ENCODE measurements at regions not wholly inside any gene's neighbourhood (a gene's known extent, or its start where the extent isn't known, plus 50 kb on each side); places are given as distances from the start of the nearest gene placed in this dataset.
"Not testable (repeated sequence)": the region's sequence is repeated elsewhere in the genome, so short reads cannot be mapped to it uniquely, and the experiment has no call there.

DNA sequence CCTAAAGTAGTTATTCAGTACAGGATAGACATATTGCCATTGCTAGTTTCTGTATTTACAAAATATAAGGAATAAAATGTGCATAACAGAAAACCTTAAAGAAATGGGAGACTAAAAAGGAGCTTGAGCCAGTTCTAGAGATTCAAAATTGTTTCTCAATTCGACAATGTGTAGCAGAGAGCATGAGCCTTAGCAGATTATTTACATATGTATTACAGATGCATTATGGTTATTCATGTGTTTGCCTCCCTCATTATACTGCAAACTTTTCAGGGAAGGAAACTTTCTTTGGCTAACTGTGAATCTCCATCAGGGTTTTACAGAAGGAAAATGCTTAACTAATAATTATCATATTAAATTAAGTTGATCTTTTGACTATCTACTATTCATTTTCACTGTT is 854.4 kb upstream of the SLC39A10 start:
- no peak for TF ChIP-seq EZH2 (IDR thresholded peaks at IDR 0.05; ENCODE audit: insufficient read depth, low read length)
- TF ChIP-seq, protein P1, sequence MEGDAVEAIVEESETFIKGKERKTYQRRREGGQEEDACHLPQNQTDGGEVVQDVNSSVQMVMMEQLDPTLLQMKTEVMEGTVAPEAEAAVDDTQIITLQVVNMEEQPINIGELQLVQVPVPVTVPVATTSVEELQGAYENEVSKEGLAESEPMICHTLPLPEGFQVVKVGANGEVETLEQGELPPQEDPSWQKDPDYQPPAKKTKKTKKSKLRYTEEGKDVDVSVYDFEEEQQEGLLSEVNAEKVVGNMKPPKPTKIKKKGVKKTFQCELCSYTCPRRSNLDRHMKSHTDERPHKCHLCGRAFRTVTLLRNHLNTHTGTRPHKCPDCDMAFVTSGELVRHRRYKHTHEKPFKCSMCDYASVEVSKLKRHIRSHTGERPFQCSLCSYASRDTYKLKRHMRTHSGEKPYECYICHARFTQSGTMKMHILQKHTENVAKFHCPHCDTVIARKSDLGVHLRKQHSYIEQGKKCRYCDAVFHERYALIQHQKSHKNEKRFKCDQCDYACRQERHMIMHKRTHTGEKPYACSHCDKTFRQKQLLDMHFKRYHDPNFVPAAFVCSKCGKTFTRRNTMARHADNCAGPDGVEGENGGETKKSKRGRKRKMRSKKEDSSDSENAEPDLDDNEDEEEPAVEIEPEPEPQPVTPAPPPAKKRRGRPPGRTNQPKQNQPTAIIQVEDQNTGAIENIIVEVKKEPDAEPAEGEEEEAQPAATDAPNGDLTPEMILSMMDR (IDR thresholded peaks at IDR 0.05; ENCODE audit: insufficient read depth, low read depth, low read length), result no peak
- Histone ChIP-seq H3K4me3 (ENCODE audit: insufficient read depth, low read depth, low read length) (no peak overlapping the region), H3K36me3 (ENCODE audit: insufficient read depth, low read length) (no peaks in the 10 kb centered on the region), H3K27me3 (ENCODE audit: insufficient read depth, low read length) (no peaks in the 10 kb centered on the region), H2AFZ (ENCODE audit: low read depth, low read length) (no peak overlapping the region), H3K27ac (ENCODE audit: low read depth, low read length) (no peak overlapping the region), H3K4me2 (ENCODE audit: low read length) (no peak overlapping the region), H3K9me3 (ENCODE audit: insufficient read depth, low read depth, low read length) (no peaks in the 10 kb centered on the region), H4K20me1 (ENCODE audit: insufficient read depth, low read length) (no peaks in the 10 kb centered on the region), H3K79me2 (ENCODE audit: insufficient read depth, low read length) (no peaks in the 10 kb centered on the region), H3K4me1 (ENCODE audit: insufficient read depth, low read length) (no peaks in the 10 kb centered on the region), H3K9ac (ENCODE audit: low read length) (no peak overlapping the region)
- no peak for DNase-seq (ENCODE audit: low read depth)
- FAIRE-seq, result no peak
- H3K9me3 Mint-ChIP-seq (ENCODE audit: unreplicated experiment), result peaks cover 2% of the 10 kb centered on the region
- H3K4me1 Mint-ChIP-seq (ENCODE audit: low read depth, unreplicated experiment), result no peaks in the 10 kb centered on the region
- no peaks in the 10 kb centered on the region for H3K36me3 Mint-ChIP-seq (ENCODE audit: low read depth, unreplicated experiment)
- no peak overlapping the region for H3K4me3 Mint-ChIP-seq (ENCODE audit: unreplicated experiment)
- no peaks in the 10 kb centered on the region for H3K27me3 Mint-ChIP-seq (ENCODE audit: low read depth, unreplicated experiment)
- no peak overlapping the region for H3K27ac Mint-ChIP-seq (ENCODE audit: unreplicated experiment)

GRCh38 chr2:194787071-194787470 is 870.0 kb upstream of the SLC39A10 start:
- FAIRE-seq; H3K36me3 ChIP-seq (ENCODE audit: insufficient read depth, low read length); H3K4me2 ChIP-seq (ENCODE audit: low read length); DNase-seq (ENCODE audit: low read depth); H3K4me3 Mint-ChIP-seq (ENCODE audit: unreplicated experiment); H3K27ac ChIP-seq (ENCODE audit: low read depth, low read length); H3K4me1 Mint-ChIP-seq (ENCODE audit: low read depth, unreplicated experiment); H3K27me3 Mint-ChIP-seq (ENCODE audit: low read depth, unreplicated experiment); H3K36me3 Mint-ChIP-seq (ENCODE audit: low read depth, unreplicated experiment); H3K9me3 ChIP-seq (ENCODE audit: insufficient read depth, low read depth, low read length); H3K9ac ChIP-seq (ENCODE audit: low read length); H4K20me1 ChIP-seq (ENCODE audit: insufficient read depth, low read length); H3K27ac Mint-ChIP-seq (ENCODE audit: unreplicated experiment); H2AFZ ChIP-seq (ENCODE audit: low read depth, low read length); H3K79me2 ChIP-seq (ENCODE audit: insufficient read depth, low read length); H3K4me1 ChIP-seq (ENCODE audit: insufficient read depth, low read length); H3K27me3 ChIP-seq (ENCODE audit: insufficient read depth, low read length); H3K9me3 Mint-ChIP-seq (ENCODE audit: unreplicated experiment); H3K4me3 ChIP-seq (ENCODE audit: insufficient read depth, low read depth, low read length): not testable (repeated sequence)

- not testable (repeated sequence) for H3K4me3 ChIP-seq (ENCODE audit: insufficient read depth, low read depth, low read length); H4K20me1 ChIP-seq (ENCODE audit: insufficient read depth, low read length)
Measured at GRCh38 chr2:194771394-194771793, 885.6 kb upstream of the SLC39A10 start.

DNA sequence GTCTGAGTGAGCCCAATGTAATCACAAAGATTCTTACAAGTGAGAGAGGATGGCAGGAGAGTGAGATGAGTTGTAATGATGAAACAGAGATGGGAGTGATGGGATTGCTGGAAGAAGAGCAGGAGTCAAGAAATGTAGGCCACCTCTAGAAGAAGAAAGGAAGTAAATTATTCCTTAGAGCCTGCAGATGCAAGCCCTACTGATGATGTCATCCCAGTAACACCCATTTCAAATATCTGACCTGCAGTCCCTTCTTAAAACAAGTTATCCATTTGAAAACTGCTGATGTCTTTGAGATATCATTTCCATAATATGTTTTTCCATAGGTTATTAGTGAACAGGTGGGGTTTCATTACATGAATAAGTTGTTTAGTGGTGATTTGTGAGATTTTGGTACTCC is 888.0 kb upstream of the SLC39A10 start:
- Mint-ChIP-seq H3K4me1 (ENCODE audit: low read depth, unreplicated experiment) (no peaks in the 10 kb centered on the region), H3K27ac (ENCODE audit: unreplicated experiment) (no peak overlapping the region), H3K36me3 (ENCODE audit: low read depth, unreplicated experiment) (no peaks in the 10 kb centered on the region), H3K27me3 (ENCODE audit: low read depth, unreplicated experiment) (peaks cover 3% of the 10 kb centered on the region), H3K9me3 (ENCODE audit: unreplicated experiment) (peaks cover 4% of the 10 kb centered on the region), H3K4me3 (ENCODE audit: unreplicated experiment) (no peak overlapping the region)
- no peak for FAIRE-seq
- Histone ChIP-seq H3K27ac (ENCODE audit: low read depth, low read length) (no peak overlapping the region), H3K36me3 (ENCODE audit: insufficient read depth, low read length) (no peaks in the 10 kb centered on the region), H3K79me2 (ENCODE audit: insufficient read depth, low read length) (no peaks in the 10 kb centered on the region), H3K4me3 (ENCODE audit: insufficient read depth, low read depth, low read length) (no peak overlapping the region), H3K9ac (ENCODE audit: low read length) (no peak overlapping the region), H3K4me2 (ENCODE audit: low read length) (no peak overlapping the region), H3K4me1 (ENCODE audit: insufficient read depth, low read length) (no peaks in the 10 kb centered on the region), H3K27me3 (ENCODE audit: insufficient read depth, low read length) (no peaks in the 10 kb centered on the region), H3K9me3 (ENCODE audit: insufficient read depth, low read depth, low read length) (no peaks in the 10 kb centered on the region), H4K20me1 (ENCODE audit: insufficient read depth, low read length) (no peaks in the 10 kb centered on the region), H2AFZ (ENCODE audit: low read depth, low read length) (no peak overlapping the region)
- DNase-seq (ENCODE audit: low read depth), result no peak
- TF ChIP-seq, protein P1 (IDR thresholded peaks at IDR 0.05; ENCODE audit: insufficient read depth, low read depth, low read length), result no peak
- TF ChIP-seq EZH2 (IDR thresholded peaks at IDR 0.05; ENCODE audit: insufficient read depth, low read length), result no peak

More at GRCh38 chr2:194771394-194771793, 885.6 kb upstream of the SLC39A10 start:
- not testable (repeated sequence) for H3K79me2 ChIP-seq (ENCODE audit: insufficient read depth, low read length); H3K4me1 Mint-ChIP-seq (ENCODE audit: low read depth, unreplicated experiment); H3K9me3 Mint-ChIP-seq (ENCODE audit: unreplicated experiment); H3K27ac Mint-ChIP-seq (ENCODE audit: unreplicated experiment); H3K4me2 ChIP-seq (ENCODE audit: low read length); H3K4me3 Mint-ChIP-seq (ENCODE audit: unreplicated experiment); DNase-seq (ENCODE audit: low read depth); FAIRE-seq; H3K27me3 ChIP-seq (ENCODE audit: insufficient read depth, low read length); H3K27ac ChIP-seq (ENCODE audit: low read depth, low read length); H3K27me3 Mint-ChIP-seq (ENCODE audit: low read depth, unreplicated experiment); H3K36me3 ChIP-seq (ENCODE audit: insufficient read depth, low read length); H3K9ac ChIP-seq (ENCODE audit: low read length); H3K4me1 ChIP-seq (ENCODE audit: insufficient read depth, low read length); H3K36me3 Mint-ChIP-seq (ENCODE audit: low read depth, unreplicated experiment); H3K9me3 ChIP-seq (ENCODE audit: insufficient read depth, low read depth, low read length); H2AFZ ChIP-seq (ENCODE audit: low read depth, low read length)
